Body of pancreas (tissue), 4 donors: ENCODE measurements at regions not wholly inside any gene's neighbourhood (a gene's known extent, or its start where the extent isn't known, plus 50 kb on each side); places are given as distances from the start of the nearest gene placed in this dataset.

Experiments used
- ATAC-seq: fragments of 150-250 bp; one replicate; pipeline ENCODE4 v1.9.1; 2016
- DNase-seq, 4 donors: peaks; one replicate each; pipeline ENCODE4 v3.0.0-alpha.2; 2019
- H3K27ac ChIP-seq, 4 donors: fragments of 200-600 bp; sonication (generic); 1 replicate in 3 of 4; 2 replicates in 1 of 4; pipeline versions ENCODE4 v1.5.1 to v1.6.1; 2016 to 2019; ENCODE audit warnings: mild to moderate bottlenecking in 1 of 4, mixed read lengths in 1 of 4, moderate library complexity in 1 of 4
- H3K27me3 ChIP-seq, 2 donors: fragments of 200-600 bp; sonication (generic); one replicate each; pipeline ENCODE4 v1.6.0; 2016; ENCODE audit warnings: mild to moderate bottlenecking in 1 of 2
- H3K36me3 ChIP-seq, 2 donors: fragments of 200-600 bp; sonication (generic); replicated peaks in 1 of 2; 2 replicates each; pipeline ENCODE4 v1.5.1; 2016; ENCODE audit warnings: low read depth in 2 of 2; ENCODE audit not compliant: insufficient read depth in 1 of 2
- H3K4me1 ChIP-seq: fragments of 200-600 bp; sonication (generic); one replicate; pipeline ENCODE4 v1.6.0; 2016
- H3K4me3 ChIP-seq, 2 donors: fragments of 200-600 bp; sonication (generic); 1 replicate in 1 of 2; 2 replicates in 1 of 2; pipeline ENCODE4 v1.5.1; 2016 to 2019
- H3K9me3 ChIP-seq, 3 donors: fragments of 200-600 bp; sonication (generic); 1 replicate in 2 of 3; 2 replicates in 1 of 3; pipeline ENCODE4 v1.5.1; 2016
- CTCF ChIP-seq, 7 experiments: fragments of 450-650 bp in 4 of 7; fragments of 200-600 bp in 3 of 7; sonication (generic) in 3 of 7; IDR thresholded peaks; one replicate each; pipeline ENCODE4 v1.5.1; 2016 to 2019; ENCODE audit warnings: antibody characterized with exemption in 7 of 7
- POLR2A ChIP-seq, 3 donors: fragments of 450-650 bp; IDR thresholded peaks; one replicate each; pipeline ENCODE4 v1.6.1; 2016; ENCODE audit warnings: antibody characterized with exemption in 3 of 3, mild to moderate bottlenecking in 2 of 3
- WGBS, 2 donors: methylation state at CpG; one replicate each; pipeline ENCODE4 v1.1.5; 2017; 5-methylcytosine and 5-hydroxymethylcytosine counted together
- intact Hi-C: fragments of 100-400 bp; cut with DNase I; formaldehyde crosslinking; loops from one replicate; pipeline ENCODE4 v1.15.1; 2023

- TF ChIP-seq POLR2A (IDR thresholded peaks at IDR 0.05) (no peak), CTCF (IDR thresholded peaks at IDR 0.05) (no peak)
- no peaks in the 10 kb centered on the region for H3K4me1 ChIP-seq
- no peak overlapping the region for H3K27ac ChIP-seq
- H3K4me3 ChIP-seq, result no peak overlapping the region
- DNase-seq (no peak), ATAC-seq (no peak)
- intact Hi-C loops, result no loop called here
- 66 to 69% methylated on average over 6 of the region's 6 CpGs for WGBS, 2 donors
- H3K27me3 ChIP-seq, result no peaks in the 10 kb centered on the region
- no peaks in the 10 kb centered on the region for H3K36me3 ChIP-seq
- H3K9me3 ChIP-seq, result no peaks in the 10 kb centered on the region
Measured at GRCh38 chr6:159446340-159446739, 246.7 kb downstream of the SOD2 start.

GRCh38 chr6:159445351-159445750 is 247.7 kb downstream of the SOD2 start:
- TF ChIP-seq POLR2A (IDR thresholded peaks at IDR 0.05) (no peak), CTCF (IDR thresholded peaks at IDR 0.05) (no peak)
- Histone ChIP-seq H3K4me1 (no peaks in the 10 kb centered on the region), H3K27me3 (no peaks in the 10 kb centered on the region), H3K4me3 (no peak overlapping the region), H3K9me3 (no peaks in the 10 kb centered on the region), H3K36me3 (no peaks in the 10 kb centered on the region), H3K27ac (no peak overlapping the region)
- WGBS, 2 donors, result 75 to 83% methylated on average over 1 to 4 of the region's 4 CpGs
- DNase-seq (no peak), ATAC-seq (no peak)
- intact Hi-C loops, result no loop called here

GRCh38 chr6:159444056-159444760 is 248.8 kb downstream of the SOD2 start:
- Histone ChIP-seq H3K9me3 (no peaks in the 10 kb centered on the region), H3K4me3 (no peak overlapping the region), H3K4me1 (no peaks in the 10 kb centered on the region), H3K36me3 (no peaks in the 10 kb centered on the region), H3K27me3 (no peaks in the 10 kb centered on the region), H3K27ac (no peak overlapping the region)
- WGBS, 2 donors, result 52 to 55% methylated on average over 8 of the region's 8 CpGs
- intact Hi-C loops, result no loop called here
- no peak for ATAC-seq
- DNase-seq, result no peak
- no peak for TF ChIP-seq POLR2A (IDR thresholded peaks at IDR 0.05)
- TF ChIP-seq CTCF (IDR thresholded peaks at IDR 0.05), result no peak

- Histone ChIP-seq H3K4me3 (no peak overlapping the region), H3K36me3 (no peaks in the 10 kb centered on the region), H3K27ac (no peak overlapping the region), H3K9me3 (no peaks in the 10 kb centered on the region), H3K4me1 (no peaks in the 10 kb centered on the region), H3K27me3 (no peaks in the 10 kb centered on the region)
- no peak for DNase-seq
- no peak for ATAC-seq
- intact Hi-C loops, result no loop called here
- WGBS, 2 donors, result 54 to 55% methylated on average over 8 of the region's 8 CpGs
- no peak for TF ChIP-seq CTCF (IDR thresholded peaks at IDR 0.05)
- TF ChIP-seq POLR2A (IDR thresholded peaks at IDR 0.05), result no peak
Measured at GRCh38 chr6:159443417-159443920, 249.6 kb downstream of the SOD2 start.

- TF ChIP-seq POLR2A (IDR thresholded peaks at IDR 0.05) (no peak), CTCF (IDR thresholded peaks at IDR 0.05) (no peak)
- H3K36me3 ChIP-seq, result no peaks in the 10 kb centered on the region
- intact Hi-C loops, result no loop called here
Measured at GRCh38 chr6:159441704-159441981, 251.4 kb downstream of the SOD2 start.

More at GRCh38 chr6:159441704-159441981, 251.4 kb downstream of the SOD2 start:
- H3K27ac ChIP-seq, result no peak overlapping the region
- H3K9me3 ChIP-seq, result no peaks in the 10 kb centered on the region
- WGBS, 2 donors, result 64 to 69% methylated on average over 6 of the region's 6 CpGs
- DNase-seq, result no peak
- H3K27me3 ChIP-seq, result no peaks in the 10 kb centered on the region
- ATAC-seq, result no peak
- no peaks in the 10 kb centered on the region for H3K4me1 ChIP-seq
- H3K4me3 ChIP-seq, result no peak overlapping the region
